HEK293T (cell line): ENCODE measurements at regions not wholly inside any gene's neighbourhood (a gene's known extent, or its start where the extent isn't known, plus 50 kb on each side); places are given as distances from the start of the nearest gene placed in this dataset.
"Not testable (repeated sequence)": the region's sequence is repeated elsewhere in the genome, so short reads cannot be mapped to it uniquely, and the experiment has no call there.

Experiments used
- ARNT ChIP-seq: fragments of 450-650 bp; IDR thresholded peaks from 2 replicates; pipeline ENCODE4 v1.6.1; 2017; ENCODE audit warnings: mild to moderate bottlenecking
- BHLHE40 ChIP-seq: fragments of 450-650 bp; IDR thresholded peaks from 2 replicates; pipeline ENCODE4 v1.6.1; 2016; ENCODE audit warnings: mild to moderate bottlenecking, moderate library complexity, borderline replicate concordance
- FOXA1 ChIP-seq: fragments of 450-650 bp; IDR thresholded peaks from 2 replicates; pipeline ENCODE4 v1.6.1; 2016; ENCODE audit warnings: mild to moderate bottlenecking
- FOXK2 ChIP-seq: fragments of 450-650 bp; IDR thresholded peaks from 2 replicates; pipeline ENCODE4 v1.6.1; 2016; ENCODE audit warnings: mild to moderate bottlenecking
- FOXM1 ChIP-seq: fragments of 450-650 bp; IDR thresholded peaks from 2 replicates; pipeline ENCODE4 v1.6.1; 2017; ENCODE audit warnings: mild to moderate bottlenecking, borderline replicate concordance
- HDGF ChIP-seq: fragments of 450-650 bp; IDR thresholded peaks from 2 replicates; pipeline ENCODE4 v1.6.1; 2017; ENCODE audit warnings: antibody characterized with exemption, borderline replicate concordance
- PKNOX1 ChIP-seq: fragments of 450-650 bp; IDR thresholded peaks from 2 replicates; pipeline ENCODE4 v1.6.1; 2016
- SP1 ChIP-seq: fragments of 450-650 bp; IDR thresholded peaks from 2 replicates; pipeline ENCODE4 v1.6.1; 2017
- TARDBP ChIP-seq: fragments of 450-650 bp; IDR thresholded peaks from 2 replicates; pipeline ENCODE4 v1.6.1; 2016
- ZNF384 ChIP-seq: fragments of 450-650 bp; IDR thresholded peaks from 2 replicates; pipeline ENCODE4 v1.6.1; 2016

GRCh38 chr6:133795051-133795450 is 93.9 kb upstream of the TCF21 start:
- not testable (repeated sequence) for TF ChIP-seq FOXA1, SP1, FOXK2, BHLHE40, ZNF384, TARDBP, HDGF, ARNT, FOXM1, PKNOX1
